Fibroblast of skin of left quadriceps (primary cell): ENCODE measurements at regions not wholly inside any gene's neighbourhood (a gene's known extent, or its start where the extent isn't known, plus 50 kb on each side); places are given as distances from the start of the nearest gene placed in this dataset.

Source experiments
- DNase-seq, 2 experiments: peaks; one replicate each; pipeline ENCODE4 v3.0.0-alpha.2; 2013; ENCODE audit warnings: low read depth in 2 of 2

DNA sequence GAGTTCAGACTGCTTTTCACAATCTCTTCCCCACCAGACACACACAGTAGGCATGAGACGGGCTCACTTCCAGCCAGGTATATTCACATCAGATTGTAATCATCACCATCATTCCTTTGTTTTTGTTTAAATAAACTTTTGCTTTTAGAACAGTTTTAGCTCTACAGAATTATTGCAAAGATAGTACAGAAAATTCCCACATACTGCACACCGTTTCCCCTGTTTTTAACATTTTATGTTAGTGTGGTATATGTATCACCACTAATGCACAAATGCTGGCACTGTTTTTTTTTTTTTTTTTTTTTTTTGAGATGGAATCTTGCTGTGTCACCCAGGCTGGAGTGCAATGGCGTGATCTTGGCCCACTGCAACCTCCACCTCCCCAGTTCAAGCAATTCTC lies 83.3 kb upstream of the ANO1 start:
- no peak for DNase-seq

DNA sequence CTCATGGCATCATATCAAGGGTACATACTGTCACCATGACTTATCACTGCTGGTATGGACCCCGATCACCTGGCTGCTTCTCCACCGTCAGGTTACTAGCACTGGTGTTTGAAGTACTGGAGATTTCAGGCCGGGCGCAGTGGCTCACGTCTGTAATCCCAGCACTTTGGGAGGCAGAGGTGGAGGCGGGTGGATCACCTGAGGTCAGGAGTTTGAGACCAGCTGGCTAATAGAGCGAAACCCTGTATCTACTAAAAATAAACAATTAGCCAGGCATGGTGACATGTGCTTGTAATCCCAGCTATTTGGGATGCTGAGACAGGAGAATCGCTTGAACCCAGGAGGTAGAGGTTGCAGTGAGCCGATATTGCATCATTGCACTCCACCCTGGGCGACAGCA lies 82.4 kb upstream of the ANO1 start:
- DNase-seq = no peak

DNA sequence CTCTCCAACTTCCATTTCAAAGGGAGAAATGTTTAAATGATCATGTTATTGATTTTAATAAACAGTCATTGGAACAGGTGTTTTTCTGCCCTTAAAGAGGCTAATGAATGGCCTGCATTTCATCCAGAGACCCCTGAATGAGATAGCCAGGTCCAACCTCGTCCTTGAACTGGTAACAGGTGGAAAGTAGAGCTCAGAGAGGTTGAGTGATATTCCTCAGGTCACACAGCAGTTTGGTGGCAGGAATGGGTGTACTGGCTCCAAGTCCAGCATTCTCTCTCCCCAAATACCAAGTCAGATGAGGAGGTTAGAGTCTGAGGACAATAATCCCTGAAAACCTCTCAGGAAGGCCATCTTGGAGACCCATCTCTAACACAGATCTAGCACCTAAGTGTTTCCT lies 81.7 kb upstream of the ANO1 start:
- no peak for DNase-seq

DNA sequence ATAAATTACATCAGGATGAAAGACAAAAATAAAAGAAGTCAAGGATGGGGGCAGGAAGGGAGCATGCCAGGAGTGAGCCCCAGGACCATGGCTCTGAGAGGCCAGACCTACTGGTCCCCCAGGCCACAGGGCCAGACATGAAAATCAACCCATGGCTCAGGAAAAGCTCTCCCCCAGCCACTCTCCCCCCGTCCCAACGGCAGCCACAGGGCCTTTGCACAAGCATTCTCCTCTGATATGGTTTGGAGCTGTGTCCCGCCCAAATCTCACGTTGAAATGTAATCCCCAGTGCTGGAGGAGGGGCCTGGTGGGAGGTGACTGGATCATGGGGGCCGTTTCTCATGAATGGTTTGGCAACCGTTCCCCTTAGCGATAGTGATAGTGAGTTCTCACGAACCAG lies 80.8 kb upstream of the ANO1 start:
- no peak for DNase-seq

DNA sequence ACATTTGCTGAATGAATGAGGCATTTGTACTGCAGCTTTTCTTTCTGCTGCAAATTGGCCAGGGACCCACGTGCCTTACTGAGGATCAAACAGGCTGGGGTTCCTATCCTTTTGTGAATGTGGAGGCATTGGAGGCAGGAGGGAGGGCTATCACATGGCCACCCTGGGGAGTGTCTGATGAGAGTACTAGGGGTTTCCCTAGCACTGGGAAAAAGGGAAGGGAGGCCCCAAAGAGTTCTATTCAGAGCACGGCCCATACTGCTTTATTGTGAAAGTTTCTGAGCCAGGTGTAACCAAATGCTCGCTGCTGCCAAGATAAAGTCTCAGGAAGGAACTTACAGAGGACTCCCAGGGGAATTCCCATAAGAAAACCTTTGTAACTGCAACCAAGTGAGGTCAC lies 78.4 kb upstream of the ANO1 start:
- DNase-seq = no peak

DNA sequence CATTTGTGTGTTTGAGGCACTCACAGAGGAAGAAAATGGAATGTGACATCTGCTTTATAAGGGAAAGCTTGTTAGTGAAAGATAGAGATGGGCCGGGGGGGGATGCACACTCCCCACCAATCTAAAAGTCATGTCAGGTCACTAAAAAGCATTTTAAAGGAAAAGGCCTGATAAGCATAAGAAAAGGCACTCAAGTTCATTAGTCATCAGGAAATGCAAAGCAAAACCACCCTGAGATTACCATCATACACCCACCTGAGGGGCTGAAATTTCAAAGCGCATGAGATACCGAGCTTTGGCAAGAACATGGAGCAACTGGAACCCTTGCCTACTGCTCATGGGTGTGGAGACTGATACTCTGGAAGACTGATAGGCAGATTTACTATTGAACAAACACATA lies 77.9 kb upstream of the ANO1 start:
- DNase-seq = no peak

DNA sequence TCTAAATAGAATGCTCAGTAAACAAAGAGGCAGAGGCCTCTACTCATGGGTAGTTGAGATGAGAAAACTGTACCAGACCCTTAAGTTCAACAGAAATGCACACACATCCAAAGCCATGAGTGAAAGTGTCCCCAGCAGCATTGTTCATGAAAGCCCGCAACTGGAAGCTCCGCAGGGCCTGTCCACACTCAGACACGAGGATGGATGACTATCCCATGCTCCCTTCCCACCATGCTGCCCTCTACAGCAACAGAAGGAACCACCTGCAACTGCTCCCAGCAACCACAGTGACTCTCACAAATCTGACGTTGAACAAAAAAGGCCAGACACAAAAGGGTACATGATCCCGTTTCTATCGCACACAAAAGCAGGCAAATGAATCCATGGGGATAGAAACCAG lies 76.9 kb upstream of the ANO1 start:
- DNase-seq = no peak

DNA sequence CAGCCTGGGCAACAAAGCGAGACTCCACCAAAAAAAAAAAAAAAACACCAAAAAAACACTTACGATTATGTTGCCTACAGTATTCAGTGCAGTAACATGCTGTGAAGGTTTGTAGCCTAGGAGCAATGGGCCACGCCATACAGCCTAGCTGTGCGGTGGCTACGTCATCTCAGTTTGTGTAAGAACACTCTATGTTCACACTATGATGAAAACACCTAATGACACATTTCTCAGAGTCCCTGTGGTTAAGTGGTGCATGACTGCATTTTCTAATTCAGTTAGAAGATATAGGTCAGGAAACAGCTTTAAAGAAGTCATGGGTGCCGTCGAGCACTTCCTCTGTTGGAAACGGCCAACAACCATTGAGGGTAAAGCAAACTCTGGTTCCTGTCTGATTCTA lies 75.7 kb upstream of the ANO1 start:
- DNase-seq = no peak

DNA sequence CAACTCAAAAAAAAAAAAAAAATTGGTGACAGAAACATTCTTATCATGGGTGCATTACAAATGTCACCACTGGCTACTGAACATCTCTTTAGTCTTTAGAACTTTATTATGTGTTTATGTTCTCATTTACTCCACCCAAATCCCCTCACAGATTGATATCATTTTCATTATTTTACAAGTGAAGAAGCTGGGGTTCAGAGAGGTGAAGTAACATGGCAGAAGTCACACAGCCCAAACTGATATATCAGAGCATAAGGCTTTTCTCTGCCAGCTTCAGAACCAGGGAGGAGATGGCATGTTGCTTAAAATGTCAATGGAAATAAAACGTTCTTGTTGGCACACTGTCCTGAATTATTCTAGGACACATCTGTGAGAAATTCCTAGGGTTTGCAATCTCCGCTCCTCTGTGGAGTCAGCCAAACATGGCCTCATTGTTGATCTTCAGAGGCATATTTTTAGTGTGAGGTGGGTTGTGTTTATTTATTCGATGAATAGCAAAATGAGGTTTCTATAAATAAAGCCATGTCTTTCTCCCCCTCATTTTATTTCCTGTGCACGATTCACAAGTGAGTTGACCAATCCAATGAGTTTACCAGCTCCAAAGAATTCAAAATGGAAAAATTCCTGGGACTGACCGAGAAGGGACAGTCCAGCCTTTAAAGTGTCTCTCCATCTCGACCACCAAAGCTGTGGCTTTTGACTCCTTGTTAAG lies 72.9 kb upstream of the ANO1 start:
- DNase-seq = no peak

DNA sequence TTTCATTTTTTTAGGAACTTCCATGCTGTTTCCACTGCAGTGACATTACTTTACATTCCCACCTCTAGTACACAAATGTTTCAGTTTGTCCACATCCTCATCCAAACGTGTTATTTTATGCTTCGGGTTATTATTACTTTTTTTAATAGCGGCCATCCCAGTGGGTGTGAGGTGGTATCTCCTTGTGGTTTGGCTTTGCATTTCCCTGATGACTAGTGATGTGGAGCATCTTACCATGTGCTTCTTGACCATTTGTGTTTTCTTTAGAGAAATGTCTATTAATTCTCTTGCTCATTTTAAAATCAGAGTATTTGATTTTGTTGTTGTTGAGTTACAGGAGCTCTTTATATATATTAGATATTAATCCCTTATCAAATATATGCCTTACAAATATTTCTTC lies 70.3 kb upstream of the ANO1 start:
- DNase-seq = no peak

DNA sequence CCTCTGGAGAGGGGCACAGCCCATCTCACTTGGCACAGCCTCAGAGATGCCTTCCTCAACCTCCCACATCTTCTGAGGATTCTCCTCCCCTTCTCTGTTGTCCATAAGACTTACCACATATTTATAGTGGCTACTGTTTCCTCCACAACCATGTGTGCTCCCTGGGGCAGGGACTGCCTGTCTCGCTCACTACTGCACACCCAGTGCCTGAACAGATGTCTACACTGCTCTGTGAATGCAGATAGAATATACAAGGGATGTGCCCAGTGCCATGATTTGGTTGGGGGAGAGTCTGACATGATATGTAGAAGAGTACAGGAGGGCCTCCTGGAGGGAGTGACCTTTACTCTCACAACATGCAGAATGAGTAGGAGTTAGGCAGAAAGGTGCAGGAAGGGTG lies 67.3 kb upstream of the ANO1 start:
- DNase-seq = no peak

DNA sequence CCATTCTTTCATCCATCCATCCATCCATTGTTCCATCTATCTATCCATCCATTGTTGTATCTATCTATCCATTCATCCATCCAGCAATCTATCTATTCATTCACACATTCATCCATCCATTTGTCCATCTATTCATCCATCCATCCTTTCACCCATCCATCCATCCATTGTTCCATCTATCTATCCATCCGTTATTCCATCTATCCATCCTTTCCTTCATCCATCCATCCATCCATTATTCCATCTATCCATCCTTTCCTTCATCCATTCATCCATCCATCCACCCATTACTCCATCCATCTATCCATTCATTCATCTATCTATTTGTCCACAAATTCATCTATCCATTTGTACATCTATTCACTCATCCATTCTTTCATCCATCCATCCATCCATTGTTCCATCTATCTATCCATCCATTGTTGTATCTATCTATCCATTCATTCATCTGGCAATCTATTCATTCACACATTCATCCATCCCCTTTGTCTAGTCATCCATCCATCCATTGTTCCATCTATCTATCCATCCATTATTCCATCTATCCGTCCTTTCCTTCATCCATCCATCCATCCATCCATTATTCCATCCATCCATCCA lies 65.9 kb upstream of the ANO1 start:
- no peak for DNase-seq

DNA sequence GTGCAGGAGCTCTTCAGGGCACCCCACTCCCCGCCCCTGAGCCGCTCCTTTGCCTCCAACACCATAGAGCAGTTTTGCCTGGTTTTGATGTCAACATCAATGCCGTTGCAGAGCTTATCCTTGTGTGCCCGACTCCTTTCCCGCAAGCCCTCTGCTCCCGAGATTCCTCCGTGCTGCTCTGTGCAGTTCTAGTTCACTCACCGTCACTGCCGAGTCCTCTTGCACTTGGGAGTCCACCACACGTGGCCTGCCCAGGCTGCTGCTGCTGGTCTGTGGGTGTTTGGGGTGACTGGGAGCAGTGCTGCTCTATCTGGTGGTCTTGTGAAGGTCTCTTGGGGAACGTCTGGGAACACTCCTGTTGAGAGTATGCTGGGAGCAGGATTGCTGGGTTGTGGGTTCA lies 63.8 kb upstream of the ANO1 start:
- DNase-seq = no peak

DNA sequence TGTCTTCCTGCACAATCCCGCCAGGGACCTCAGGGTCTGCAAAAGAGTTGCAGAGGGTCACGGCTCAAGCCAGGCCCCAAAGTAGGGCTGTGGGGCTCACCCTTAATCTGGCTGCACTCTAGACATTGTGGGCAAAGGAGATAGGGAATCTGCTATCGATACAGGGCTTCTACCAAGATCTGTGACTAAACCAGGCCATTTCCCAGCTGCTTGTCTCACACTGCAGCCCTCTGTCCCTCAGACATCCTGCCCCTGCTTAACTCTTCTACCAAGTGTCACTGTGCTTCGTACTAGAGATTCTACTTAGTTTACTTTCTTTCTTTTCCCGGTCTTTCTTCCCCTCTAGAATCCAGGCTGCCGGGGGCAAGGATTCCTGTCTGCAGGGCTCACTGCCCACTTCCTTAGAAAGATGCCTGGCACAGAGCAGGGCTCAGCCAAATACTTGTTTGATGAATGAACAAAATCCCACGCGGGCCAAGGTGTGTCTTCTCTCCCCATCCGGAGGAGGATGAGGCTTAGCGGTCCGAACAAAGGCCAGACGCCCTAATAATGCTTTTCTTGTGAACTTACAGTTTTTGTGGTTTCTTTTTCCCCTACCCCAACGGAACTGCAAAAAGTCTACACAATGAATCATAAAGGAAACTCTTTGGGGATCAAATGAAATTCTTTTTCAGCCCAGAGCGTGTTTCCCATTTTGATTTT lies 61.3 kb upstream of the ANO1 start:
- DNase-seq = peak in 1 of 2 experiments; percentile 6

DNA sequence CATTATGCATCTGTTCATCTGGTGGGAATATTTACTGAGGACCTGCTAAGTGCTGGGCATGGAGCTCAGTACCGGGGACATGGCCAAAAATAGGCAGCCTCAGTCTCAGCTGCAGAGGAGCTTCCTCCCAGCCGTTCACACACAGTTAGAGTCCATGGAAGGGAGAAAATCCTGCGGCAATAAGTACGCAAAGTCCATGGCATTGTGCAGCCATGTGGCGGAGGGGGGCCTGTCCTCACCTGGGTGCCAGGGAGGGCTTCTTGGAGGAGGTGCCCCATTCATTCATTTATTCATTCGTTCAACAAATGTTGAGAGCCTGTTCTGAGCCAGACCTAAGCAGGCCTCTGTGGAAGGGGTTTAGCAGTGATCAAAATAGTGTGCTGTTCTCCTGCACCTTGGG lies 59.3 kb upstream of the ANO1 start:
- no peak for DNase-seq

DNA sequence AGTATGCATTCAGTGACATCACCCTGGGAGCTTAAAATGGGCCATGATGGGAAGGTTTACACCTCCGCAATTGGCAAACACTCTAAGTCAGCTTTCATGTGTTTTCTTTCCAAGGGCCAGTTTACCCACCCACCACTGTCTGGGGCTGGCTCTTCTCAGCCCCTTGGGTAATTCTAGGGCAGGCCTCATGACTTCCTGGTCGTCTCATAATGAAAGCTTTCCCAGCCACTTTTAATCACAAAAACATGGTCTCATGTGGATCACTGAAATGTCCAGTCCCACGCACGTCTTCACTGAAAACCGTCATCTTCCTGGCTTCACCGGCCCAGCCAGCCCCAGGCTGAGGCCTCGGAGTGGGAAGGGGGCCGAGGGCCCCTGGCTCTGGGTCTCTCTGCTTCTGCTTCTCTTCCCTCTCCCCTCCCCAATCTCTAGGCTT lies 58.5 kb upstream of the ANO1 start:
- DNase-seq = no peak

DNA sequence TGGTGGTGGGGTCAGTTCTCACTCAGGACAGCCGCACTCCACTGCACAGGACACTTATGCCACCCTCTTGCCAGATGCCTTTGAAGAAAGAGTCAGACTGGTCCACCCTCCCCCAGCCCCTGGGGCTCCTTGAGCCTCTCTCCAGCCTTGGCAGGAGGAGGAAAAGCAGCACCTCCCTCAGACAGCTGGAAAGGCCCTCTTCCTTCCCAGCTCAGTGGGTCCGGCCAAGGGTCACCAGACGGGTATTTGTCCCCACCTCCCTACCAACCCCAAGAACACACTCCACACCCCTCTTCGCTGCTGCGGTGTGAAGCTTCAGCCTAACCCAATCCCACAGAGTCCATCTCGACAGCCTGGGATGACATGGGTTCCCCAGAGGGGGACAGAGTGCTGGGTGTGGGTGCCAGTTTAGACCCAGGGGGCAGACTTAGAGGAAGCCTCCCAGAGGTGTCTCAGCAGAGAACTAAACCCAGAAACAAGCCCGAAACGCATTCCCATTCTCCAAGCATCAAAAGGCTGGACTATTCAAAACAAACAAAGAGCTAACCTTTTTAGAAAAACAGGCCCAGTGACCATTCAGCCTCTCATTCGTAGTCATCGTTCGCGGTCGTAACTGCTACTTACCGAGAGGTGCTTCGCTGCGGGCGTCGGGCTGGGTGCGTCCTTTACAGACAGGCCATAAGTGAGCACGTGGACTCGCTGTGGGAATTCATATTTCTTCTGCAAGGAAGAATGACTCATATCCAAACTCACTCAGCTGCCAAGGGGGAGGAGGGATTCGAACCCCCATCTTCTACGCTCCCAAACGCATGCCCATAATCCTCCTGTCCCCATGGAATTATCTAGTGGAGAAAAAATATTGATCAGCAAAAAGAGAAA lies 57.5 kb upstream of the ANO1 start:
- DNase-seq = no peak

DNA sequence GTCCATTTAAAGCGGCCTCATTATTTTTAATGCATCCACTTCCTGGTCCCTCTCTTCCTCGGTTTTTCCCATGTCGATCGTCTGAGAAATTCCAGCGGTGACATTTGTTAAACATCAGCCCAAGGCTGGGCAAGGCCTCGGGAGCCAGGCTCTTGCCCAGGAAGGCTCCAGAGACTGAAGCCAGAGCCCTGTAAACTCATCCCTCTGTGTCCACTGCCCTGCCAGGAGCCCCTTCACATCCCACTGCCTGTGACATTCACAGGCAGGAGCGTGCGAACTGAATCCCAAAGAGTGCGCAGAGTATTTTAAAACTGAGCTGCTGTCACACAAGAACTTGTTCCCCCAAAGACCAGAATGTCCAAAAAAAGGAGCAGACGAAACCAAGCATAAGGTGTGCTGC lies 56.5 kb upstream of the ANO1 start:
- no peak for DNase-seq

DNA sequence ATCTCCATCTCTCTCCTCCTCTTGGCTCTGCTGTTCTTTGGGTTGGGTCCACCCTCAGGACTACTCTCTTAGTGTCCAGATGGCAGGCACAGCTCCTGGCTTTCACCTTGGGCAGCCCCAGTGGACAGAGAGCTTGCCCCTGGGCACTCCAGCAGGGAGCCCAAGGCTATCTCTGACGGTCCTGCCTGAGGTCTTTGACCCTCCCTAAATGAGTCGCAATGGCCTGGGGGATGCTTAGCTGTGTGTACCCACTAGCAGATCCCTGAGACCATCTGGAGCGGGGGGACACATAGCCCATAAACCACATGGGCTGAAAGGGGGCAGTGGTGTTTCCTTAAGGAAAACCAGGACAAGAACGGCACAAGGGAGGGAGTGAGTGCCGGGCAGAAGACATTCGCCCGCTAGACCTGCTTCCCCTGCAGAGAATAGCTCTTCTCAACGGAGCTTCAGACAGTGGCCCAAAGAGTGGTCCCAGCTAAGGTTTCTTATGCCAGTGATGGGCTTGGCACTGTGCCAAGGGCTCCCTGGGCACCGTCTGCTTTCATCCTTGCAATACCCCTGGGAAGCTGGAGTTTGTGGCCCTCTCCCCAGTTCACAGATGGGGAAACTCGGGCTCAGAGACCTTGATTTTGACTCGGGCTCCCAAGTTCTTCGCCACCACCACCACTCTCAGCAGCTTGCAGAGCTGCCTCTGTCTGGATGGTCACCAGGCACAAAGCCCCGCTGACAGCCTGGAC lies 53.9 kb upstream of the ANO1 start:
- DNase-seq = no peak

DNA sequence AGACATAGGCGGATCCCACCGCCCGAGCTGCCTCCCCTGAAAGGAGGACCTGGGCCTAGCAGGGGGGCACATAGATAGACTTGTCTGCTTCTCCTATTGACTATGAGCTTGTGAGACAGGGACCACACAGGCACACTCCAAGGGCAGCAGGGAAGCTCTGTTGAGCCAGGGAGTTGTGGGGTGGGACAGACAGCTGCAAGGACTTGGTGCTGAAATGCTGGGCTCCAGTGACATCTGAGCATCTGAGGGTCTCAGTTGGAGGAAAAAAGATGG lies 53.4 kb upstream of the ANO1 start:
- no peak for DNase-seq

DNA sequence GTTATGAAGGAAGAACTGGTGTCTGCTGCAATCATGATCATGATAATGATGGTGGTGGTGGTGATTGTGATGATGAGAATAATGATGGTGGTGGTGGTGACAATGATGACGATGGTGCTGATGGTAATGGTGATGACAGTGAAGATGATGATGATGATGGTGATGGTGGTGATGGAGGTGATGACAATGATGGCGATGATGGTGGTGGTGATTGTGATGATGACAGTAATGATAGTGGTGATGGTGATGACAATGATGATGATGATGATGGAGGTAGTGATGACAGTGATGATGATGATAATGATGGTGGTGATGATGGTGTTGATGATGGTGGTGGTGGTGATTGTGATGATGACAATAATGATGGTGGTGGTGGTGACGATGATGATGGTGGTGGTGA lies 52.8 kb upstream of the ANO1 start:
- no peak for DNase-seq

DNA sequence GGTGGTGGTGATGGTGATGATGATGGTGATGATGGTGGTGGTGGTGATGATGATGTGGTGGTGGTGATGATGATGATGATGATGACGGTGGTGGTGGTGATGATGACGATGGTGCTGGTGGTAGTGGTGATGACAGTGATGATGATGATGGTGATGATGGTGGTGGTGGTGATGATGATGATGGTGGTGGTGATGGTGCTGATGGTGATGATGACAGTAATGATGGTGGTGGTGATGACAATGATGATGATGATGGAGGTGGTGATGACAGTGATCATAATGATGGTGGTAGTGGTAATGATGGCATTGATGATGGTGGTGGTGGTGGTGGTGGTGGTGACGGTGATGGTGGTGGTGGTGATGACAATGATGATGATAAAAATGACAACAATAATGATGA lies 52.1 kb upstream of the ANO1 start:
- DNase-seq = no peak
